HFF-Myc (cell line): ENCODE measurements at regions not wholly inside any gene's neighbourhood (a gene's known extent, or its start where the extent isn't known, plus 50 kb on each side); places are given as distances from the start of the nearest gene placed in this dataset.
A peak's percentile ranks its signal among the peaks of the same experiment; 100 is the strongest.

Source experiments
- DNase-seq: peaks from one replicate; pipeline ENCODE4 v3.0.0-alpha.2; 2011; ENCODE audit warnings: low read depth; ENCODE audit errors: extremely low read depth
- H3K4me3 ChIP-seq: replicated peaks from 2 replicates; pipeline ENCODE4 v1.5.1; 2011; ENCODE audit warnings: low read depth, mild to moderate bottlenecking, control low read depth, low read length
- TF ChIP-seq, protein P1 (sequence below): IDR thresholded peaks from 2 replicates; pipeline ENCODE4 v1.5.1; 2012; ENCODE audit warnings: mild to moderate bottlenecking, low read depth, low read length, control low read depth; ENCODE audit errors: missing control alignments

DNA sequence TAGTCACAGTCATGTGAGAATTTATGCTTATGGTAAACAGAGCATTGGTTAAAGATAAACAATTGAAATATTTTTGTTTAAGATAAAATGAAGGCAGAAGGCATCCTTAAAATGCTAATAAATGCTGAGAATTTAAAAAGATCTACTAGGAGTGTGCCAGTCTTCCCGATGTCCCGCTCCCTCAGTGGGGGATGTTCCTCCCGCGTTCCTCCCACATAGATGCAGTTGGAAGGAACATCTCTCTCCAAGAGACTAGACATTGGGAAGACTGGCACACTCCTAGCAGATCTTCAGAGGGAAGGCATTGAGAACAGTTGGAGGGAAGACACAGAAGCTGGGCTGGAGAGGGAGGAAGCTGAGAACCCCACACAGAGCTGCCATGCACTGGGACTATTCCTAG lies 203.3 kb downstream of the EDN1 start:
- DNase-seq, result no peak
- TF ChIP-seq, protein P1, sequence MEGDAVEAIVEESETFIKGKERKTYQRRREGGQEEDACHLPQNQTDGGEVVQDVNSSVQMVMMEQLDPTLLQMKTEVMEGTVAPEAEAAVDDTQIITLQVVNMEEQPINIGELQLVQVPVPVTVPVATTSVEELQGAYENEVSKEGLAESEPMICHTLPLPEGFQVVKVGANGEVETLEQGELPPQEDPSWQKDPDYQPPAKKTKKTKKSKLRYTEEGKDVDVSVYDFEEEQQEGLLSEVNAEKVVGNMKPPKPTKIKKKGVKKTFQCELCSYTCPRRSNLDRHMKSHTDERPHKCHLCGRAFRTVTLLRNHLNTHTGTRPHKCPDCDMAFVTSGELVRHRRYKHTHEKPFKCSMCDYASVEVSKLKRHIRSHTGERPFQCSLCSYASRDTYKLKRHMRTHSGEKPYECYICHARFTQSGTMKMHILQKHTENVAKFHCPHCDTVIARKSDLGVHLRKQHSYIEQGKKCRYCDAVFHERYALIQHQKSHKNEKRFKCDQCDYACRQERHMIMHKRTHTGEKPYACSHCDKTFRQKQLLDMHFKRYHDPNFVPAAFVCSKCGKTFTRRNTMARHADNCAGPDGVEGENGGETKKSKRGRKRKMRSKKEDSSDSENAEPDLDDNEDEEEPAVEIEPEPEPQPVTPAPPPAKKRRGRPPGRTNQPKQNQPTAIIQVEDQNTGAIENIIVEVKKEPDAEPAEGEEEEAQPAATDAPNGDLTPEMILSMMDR, result no peak
- H3K4me3 ChIP-seq, result no peak overlapping the region

DNA sequence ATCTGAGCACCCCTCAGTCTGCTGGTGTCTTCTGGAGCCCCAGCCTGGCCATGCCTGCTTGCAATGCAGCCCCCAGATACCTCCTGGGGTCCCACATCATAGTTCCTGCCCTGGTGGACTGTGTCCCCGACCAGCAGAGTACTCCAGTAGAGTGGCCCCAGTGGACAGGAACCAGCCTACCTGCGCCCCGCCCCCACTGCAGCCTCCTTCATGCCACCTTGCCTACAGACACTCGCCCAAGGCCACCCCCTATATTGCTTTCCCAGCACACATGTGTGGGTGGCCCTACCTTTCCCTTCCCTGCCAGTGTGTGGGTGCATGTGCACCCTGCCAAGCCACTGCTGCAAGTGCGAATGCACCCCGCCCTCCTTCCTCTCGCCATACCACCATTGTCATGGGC lies 204.0 kb downstream of the EDN1 start:
- no peak for DNase-seq
- no peak overlapping the region for H3K4me3 ChIP-seq
- TF ChIP-seq, protein P1, result no peak

DNA sequence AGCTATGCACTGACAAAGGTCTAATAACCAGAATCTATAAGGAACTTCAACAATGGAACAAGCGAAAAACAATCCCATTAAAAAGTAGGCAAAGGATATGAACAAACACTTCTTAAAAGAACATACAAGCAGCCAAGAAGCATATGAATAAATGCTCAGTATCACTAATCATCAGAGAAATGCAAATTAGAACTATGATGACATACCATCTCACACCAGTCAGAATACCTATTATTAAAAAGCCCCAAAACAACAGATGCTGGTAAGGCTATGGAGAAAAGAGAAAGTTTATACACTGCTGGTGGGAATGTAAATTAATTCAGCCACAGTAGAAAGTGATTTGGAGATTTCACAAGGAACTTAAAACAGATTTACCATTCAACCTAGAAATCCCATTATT lies 211.8 kb downstream of the EDN1 start:
- DNase-seq, result no peak
- TF ChIP-seq, protein P1, result no peak
- H3K4me3 ChIP-seq, result no peak overlapping the region

DNA sequence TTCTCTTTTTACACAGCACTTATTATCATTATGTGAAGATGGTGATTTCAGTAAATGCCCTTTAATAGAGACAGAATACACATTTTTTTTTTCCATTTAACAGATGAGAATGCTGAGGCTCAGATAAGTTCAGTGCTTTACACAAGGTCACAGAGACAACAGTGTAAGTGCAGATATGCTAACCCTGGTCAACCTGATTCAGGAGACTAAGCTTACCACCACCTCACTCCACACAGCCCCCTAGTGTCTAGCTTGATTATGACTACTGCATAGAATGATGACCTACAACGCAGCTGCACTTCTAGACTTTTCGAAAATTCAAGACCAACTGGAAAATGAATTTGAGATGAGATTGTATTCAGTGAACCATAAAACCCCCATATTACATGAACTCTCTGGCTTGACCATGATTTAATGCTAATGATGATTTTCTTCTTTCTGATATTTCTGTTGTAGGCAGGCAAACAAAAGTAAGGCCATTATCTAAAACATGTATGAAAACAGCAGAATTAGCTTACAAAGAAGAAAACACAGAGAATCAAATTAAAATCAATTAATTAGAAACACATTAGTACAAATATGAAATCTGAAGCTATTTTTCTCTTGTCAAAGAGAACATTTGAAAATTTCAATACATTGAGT lies 212.1 kb upstream of the PHACTR1 start:
- H3K4me3 ChIP-seq, result no peak overlapping the region
- DNase-seq, result no peak
- TF ChIP-seq, protein P1, result peak; percentile 57

DNA sequence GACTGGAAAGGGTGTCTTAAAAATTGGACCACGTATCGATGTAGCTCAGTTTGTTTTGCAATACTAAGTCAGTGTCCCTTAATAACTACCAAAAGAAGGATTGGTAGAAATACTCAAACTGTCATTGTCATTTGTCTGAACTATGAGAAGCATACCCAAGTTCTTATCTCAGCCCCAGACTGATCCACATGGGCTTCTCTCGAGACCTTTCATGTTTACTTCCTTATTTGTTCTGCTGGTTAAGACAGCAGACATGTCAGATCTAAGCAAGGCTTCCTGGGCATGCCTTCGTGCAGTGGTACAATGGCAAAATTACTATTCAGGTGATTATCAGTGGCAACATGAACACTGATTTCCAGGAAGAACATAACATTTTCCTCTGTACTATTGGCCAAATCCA lies 211.1 kb upstream of the PHACTR1 start:
- no peak overlapping the region for H3K4me3 ChIP-seq
- TF ChIP-seq, protein P1, result no peak
- no peak for DNase-seq

DNA sequence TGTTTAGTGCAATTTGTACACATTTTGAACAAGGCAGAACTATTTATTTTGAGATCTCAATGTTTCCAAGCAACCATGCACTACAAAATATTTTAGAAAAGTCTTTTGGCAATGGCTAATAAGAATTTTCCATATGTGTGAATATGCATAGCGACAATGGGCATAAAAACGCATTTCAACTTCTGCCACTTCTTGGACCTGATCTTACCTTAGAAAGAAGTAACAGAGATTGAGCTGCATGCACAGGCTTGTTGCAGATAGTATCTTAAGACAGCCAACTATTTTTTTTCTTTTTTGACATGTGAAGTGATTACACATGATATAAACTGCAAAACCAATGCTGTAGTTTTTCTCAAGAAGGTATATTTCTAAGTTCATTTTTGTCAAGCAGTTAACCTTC lies 210.4 kb upstream of the PHACTR1 start:
- no peak for DNase-seq
- H3K4me3 ChIP-seq, result no peak overlapping the region
- TF ChIP-seq, protein P1, result no peak

DNA sequence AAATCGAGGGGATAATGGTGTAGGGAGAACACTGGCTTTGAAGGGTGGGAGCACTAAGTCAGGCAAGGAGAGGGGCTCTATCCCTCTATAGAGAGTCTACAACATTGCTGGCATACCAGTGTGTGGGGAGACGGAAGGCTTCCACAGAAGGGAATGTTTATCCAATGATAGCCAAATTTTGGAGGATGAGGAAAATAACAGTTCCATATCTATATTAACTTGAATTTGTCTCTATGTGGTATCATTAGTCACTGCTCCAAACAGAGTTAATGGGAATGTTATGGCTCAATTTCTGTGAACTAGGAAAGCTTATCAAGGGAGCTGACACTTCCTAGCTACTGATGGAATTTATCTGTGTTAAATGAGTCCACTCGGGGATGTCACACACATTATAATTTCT lies 208.9 kb upstream of the PHACTR1 start:
- DNase-seq, result no peak
- TF ChIP-seq, protein P1, result no peak
- no peak overlapping the region for H3K4me3 ChIP-seq
